Panc1 (cell line): ENCODE measurements at regions not wholly inside any gene's neighbourhood (a gene's known extent, or its start where the extent isn't known, plus 50 kb on each side); places are given as distances from the start of the nearest gene placed in this dataset.

Source experiments
- ATAC-seq: fragments of 200-7000 bp; cut with Tn5 transposase; 2 replicates; pipeline ENCODE4 v1.9.1; 2020; ENCODE audit warnings: mild to moderate bottlenecking, moderate library complexity
- BruUV-seq: library from RNA; stranded (reverse); fragments of 400-500 nt; replicated peaks from 2 replicates; lab custom pipeline; 2021; lab: Mats Ljungman, UMichigan
- CTCF ChIA-PET: fragments of 300-600 bp; sonication (Branson Sonifier 250); formaldehyde crosslinking; loops from one replicate; lab custom pipeline; 2022; ENCODE audit warnings: antibody characterized with exemption; lab: Charles Lee
- POLR2A ChIA-PET: fragments of 300-600 bp; sonication (Branson Sonifier 250); formaldehyde crosslinking; loops from one replicate; lab custom pipeline; 2022; ENCODE audit warnings: antibody characterized with exemption; lab: Charles Lee
- DNase-seq: peaks from one replicate; pipeline ENCODE4 v3.0.0-alpha.2; 2010; ENCODE audit warnings: low read depth, low spot score
- H3K27ac ChIP-seq: 2 replicates; pipeline ENCODE4 v1.5.1; 2011; ENCODE audit warnings: mild to moderate bottlenecking, low read length, inconsistent platforms
- H3K27me3 ChIP-seq: fragments of 200-500 bp; sonication (Bioruptor generic); 2 replicates; pipeline ENCODE4 v1.6.0; 2014; ENCODE audit warnings: low read length, inconsistent platforms; ENCODE audit not compliant: control insufficient read depth, insufficient read depth
- H3K36me3 ChIP-seq: fragments of 200-500 bp; sonication (Bioruptor generic); 2 replicates; pipeline ENCODE4 v1.5.1; 2014; ENCODE audit warnings: inconsistent platforms, mild to moderate bottlenecking, low read length, moderate library complexity; ENCODE audit not compliant: control insufficient read depth, insufficient read depth
- H3K4me1 ChIP-seq: 2 replicates; pipeline ENCODE4 v1.5.1; 2011; ENCODE audit warnings: inconsistent platforms, mild to moderate bottlenecking, low read length, moderate library complexity; ENCODE audit not compliant: control insufficient read depth, insufficient read depth
- H3K4me3 ChIP-seq, 2 experiments: 2 replicates each; pipeline ENCODE4 v1.5.1; 2011 to 2012; ENCODE audit warnings: low read depth in 2 of 2, low read length in 2 of 2, mild to moderate bottlenecking in 2 of 2, inconsistent platforms in 1 of 2, moderate library complexity in 1 of 2
- H3K9me3 ChIP-seq: fragments of 200-500 bp; sonication (Bioruptor generic); 2 replicates; pipeline ENCODE4 v1.5.1; 2014; ENCODE audit warnings: low read depth, mild to moderate bottlenecking, inconsistent platforms, low read length, moderate library complexity; ENCODE audit not compliant: control insufficient read depth, insufficient read depth
- POLR2AphosphoS5 ChIP-seq: IDR thresholded peaks from 2 replicates; pipeline ENCODE4 v1.6.1; 2012; ENCODE audit warnings: mild to moderate bottlenecking, low read depth, low read length, moderate library complexity
- SIN3A ChIP-seq: IDR thresholded peaks from 2 replicates; pipeline ENCODE4 v1.6.1; 2012; ENCODE audit warnings: low read depth, mild to moderate bottlenecking, low read length, moderate library complexity, borderline replicate concordance; ENCODE audit not compliant: insufficient read depth
- TCF7L2 ChIP-seq: IDR thresholded peaks from 2 replicates; pipeline ENCODE4 v1.6.1; 2011; ENCODE audit warnings: mild to moderate bottlenecking, low read depth, low read length, inconsistent platforms
- in situ Hi-C: cut with HindIII; loops from 2 replicates; pipeline ENCODE4 v1.10.0; 2016; ENCODE audit warnings: low sequenced_read_pairs, low pct_unique_long_range_greater_than_20kb
- intact Hi-C: fragments of 100-400 bp; cut with micrococcal nuclease; formaldehyde crosslinking; loops from one replicate; pipeline ENCODE4 v1.10.0; 2022; ENCODE audit not compliant: unreplicated experiment
- TF ChIP-seq, protein P1 (sequence below): fragments of 450-650 bp; IDR thresholded peaks from 2 replicates; pipeline ENCODE4 v1.5.1; 2017; ENCODE audit warnings: mild to moderate bottlenecking
- TF ChIP-seq, protein P2 (sequence below), 2 experiments: IDR thresholded peaks; 2 replicates each; pipeline ENCODE4 v1.6.1; 2011 to 2012; ENCODE audit warnings: low read depth in 2 of 2, control low read depth in 1 of 2, low read length in 1 of 2, mild to moderate bottlenecking in 1 of 2, moderate library complexity in 1 of 2; ENCODE audit not compliant: insufficient read depth in 1 of 2

DNA sequence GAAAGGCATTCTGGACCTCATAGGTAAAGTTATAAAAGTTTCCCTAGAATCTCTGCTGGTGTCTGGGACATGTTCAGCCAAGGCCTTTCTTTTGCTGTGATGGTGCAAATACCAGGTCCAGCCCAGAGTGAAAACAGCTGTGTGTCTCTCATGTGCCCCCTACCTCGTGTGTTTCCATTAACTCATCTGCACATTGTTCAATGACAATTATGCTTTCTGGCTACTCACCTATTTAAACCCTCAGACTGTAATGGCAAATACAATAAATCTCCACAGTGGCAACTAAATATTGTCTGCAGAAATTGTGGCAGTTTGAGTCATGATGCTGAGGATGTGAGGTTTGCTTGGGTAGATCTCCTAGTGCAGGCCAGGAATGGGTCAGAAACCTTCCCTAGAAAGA lies 53.1 kb upstream of the GALNT15 start:
- no peaks in the 10 kb centered on the region for H3K36me3 ChIP-seq
- ATAC-seq (no peak), DNase-seq (no peak)
- no peaks in the 10 kb centered on the region for H3K4me1 ChIP-seq
- TF ChIP-seq, protein P1, sequence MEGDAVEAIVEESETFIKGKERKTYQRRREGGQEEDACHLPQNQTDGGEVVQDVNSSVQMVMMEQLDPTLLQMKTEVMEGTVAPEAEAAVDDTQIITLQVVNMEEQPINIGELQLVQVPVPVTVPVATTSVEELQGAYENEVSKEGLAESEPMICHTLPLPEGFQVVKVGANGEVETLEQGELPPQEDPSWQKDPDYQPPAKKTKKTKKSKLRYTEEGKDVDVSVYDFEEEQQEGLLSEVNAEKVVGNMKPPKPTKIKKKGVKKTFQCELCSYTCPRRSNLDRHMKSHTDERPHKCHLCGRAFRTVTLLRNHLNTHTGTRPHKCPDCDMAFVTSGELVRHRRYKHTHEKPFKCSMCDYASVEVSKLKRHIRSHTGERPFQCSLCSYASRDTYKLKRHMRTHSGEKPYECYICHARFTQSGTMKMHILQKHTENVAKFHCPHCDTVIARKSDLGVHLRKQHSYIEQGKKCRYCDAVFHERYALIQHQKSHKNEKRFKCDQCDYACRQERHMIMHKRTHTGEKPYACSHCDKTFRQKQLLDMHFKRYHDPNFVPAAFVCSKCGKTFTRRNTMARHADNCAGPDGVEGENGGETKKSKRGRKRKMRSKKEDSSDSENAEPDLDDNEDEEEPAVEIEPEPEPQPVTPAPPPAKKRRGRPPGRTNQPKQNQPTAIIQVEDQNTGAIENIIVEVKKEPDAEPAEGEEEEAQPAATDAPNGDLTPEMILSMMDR = no peak
- no peak for TF ChIP-seq SIN3A
- TF ChIP-seq POLR2AphosphoS5 = no peak
- TF ChIP-seq, protein P2, sequence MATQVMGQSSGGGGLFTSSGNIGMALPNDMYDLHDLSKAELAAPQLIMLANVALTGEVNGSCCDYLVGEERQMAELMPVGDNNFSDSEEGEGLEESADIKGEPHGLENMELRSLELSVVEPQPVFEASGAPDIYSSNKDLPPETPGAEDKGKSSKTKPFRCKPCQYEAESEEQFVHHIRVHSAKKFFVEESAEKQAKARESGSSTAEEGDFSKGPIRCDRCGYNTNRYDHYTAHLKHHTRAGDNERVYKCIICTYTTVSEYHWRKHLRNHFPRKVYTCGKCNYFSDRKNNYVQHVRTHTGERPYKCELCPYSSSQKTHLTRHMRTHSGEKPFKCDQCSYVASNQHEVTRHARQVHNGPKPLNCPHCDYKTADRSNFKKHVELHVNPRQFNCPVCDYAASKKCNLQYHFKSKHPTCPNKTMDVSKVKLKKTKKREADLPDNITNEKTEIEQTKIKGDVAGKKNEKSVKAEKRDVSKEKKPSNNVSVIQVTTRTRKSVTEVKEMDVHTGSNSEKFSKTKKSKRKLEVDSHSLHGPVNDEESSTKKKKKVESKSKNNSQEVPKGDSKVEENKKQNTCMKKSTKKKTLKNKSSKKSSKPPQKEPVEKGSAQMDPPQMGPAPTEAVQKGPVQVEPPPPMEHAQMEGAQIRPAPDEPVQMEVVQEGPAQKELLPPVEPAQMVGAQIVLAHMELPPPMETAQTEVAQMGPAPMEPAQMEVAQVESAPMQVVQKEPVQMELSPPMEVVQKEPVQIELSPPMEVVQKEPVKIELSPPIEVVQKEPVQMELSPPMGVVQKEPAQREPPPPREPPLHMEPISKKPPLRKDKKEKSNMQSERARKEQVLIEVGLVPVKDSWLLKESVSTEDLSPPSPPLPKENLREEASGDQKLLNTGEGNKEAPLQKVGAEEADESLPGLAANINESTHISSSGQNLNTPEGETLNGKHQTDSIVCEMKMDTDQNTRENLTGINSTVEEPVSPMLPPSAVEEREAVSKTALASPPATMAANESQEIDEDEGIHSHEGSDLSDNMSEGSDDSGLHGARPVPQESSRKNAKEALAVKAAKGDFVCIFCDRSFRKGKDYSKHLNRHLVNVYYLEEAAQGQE (IDR thresholded peaks at IDR 0.05; ENCODE audit: insufficient read depth in 1 of 2, low read depth in 2 of 2, low read length in 1 of 2) = no peak
- TF ChIP-seq TCF7L2 = no peak
- intact Hi-C loops (no loop called here), in situ Hi-C loops (no loop called here)
- H3K27ac ChIP-seq = no peak overlapping the region
- no peak overlapping the region for H3K4me3 ChIP-seq
- H3K27me3 ChIP-seq = no peaks in the 10 kb centered on the region
- no peaks in the 10 kb centered on the region for H3K9me3 ChIP-seq
- CTCF ChIA-PET = no interaction called here
- POLR2A ChIA-PET = no interaction called here
- no TSS peak for BruUV-seq

GRCh38 chr3:16122155-16122554 lies 52.3 kb upstream of the GALNT15 start:
- ChIA-PET CTCF (no interaction called here), POLR2A (no interaction called here)
- H3K27me3 ChIP-seq = no peaks in the 10 kb centered on the region
- no peaks in the 10 kb centered on the region for H3K9me3 ChIP-seq
- no peak for ATAC-seq
- H3K27ac ChIP-seq = no peak overlapping the region
- in situ Hi-C loops = no loop called here
- no peak for DNase-seq
- no peak for TF ChIP-seq TCF7L2
- no peak for TF ChIP-seq SIN3A
- TF ChIP-seq, protein P2 (IDR thresholded peaks at IDR 0.05; ENCODE audit: insufficient read depth in 1 of 2, low read depth in 2 of 2, low read length in 1 of 2) = no peak
- no peak for TF ChIP-seq POLR2AphosphoS5
- TF ChIP-seq, protein P1 = no peak
- no TSS peak for BruUV-seq
- H3K36me3 ChIP-seq = no peaks in the 10 kb centered on the region
- no peaks in the 10 kb centered on the region for H3K4me1 ChIP-seq
- intact Hi-C loops = no loop called here
- no peak overlapping the region for H3K4me3 ChIP-seq
